GM12872 (cell line): ENCODE measurements at regions not wholly inside any gene's neighbourhood (a gene's known extent, or its start where the extent isn't known, plus 50 kb on each side); places are given as distances from the start of the nearest gene placed in this dataset.

ENCODE experiments used
- CTCF ChIP-seq: IDR thresholded peaks from 3 replicates; pipeline ENCODE4 v1.5.1; 2011; ENCODE audit warnings: low read depth, mild to moderate bottlenecking, low read length, moderate library complexity; ENCODE audit not compliant: insufficient read depth

- TF ChIP-seq CTCF = no peak
Observed at GRCh38 chr18:75912829-75913228, 485.3 kb upstream of the SMIM21 start.

GRCh38 chr18:75904416-75904815 lies 476.9 kb upstream of the SMIM21 start:
- TF ChIP-seq CTCF = no peak

- TF ChIP-seq CTCF = no peak
Observed at GRCh38 chr18:75898651-75899050, 471.1 kb upstream of the SMIM21 start.

GRCh38 chr18:75897386-75897785 lies 469.9 kb upstream of the SMIM21 start:
- TF ChIP-seq CTCF = no peak

- TF ChIP-seq CTCF = no peak
Observed at GRCh38 chr18:75896865-75897264, 469.4 kb upstream of the SMIM21 start.

- TF ChIP-seq CTCF = no peak
Observed at GRCh38 chr18:75895135-75895534, 467.6 kb upstream of the SMIM21 start.

- no peak for TF ChIP-seq CTCF
Observed at GRCh38 chr18:75884728-75885127, 457.2 kb upstream of the SMIM21 start.

- no peak for TF ChIP-seq CTCF
Observed at GRCh38 chr18:75880925-75881504, 453.5 kb upstream of the SMIM21 start.
